HCT116 (cell line): ENCODE measurements at regions not wholly inside any gene's neighbourhood (a gene's known extent, or its start where the extent isn't known, plus 50 kb on each side); places are given as distances from the start of the nearest gene placed in this dataset.
"Not testable (repeated sequence)": the region's sequence is repeated elsewhere in the genome, so short reads cannot be mapped to it uniquely, and the experiment has no call there.

Source experiments
- ATAC-seq: fragments of 200-7000 bp; cut with Tn5 transposase; 2 replicates; pipeline ENCODE4 v1.9.1; 2020; ENCODE audit warnings: mild to moderate bottlenecking, moderate library complexity
- BruUV-seq: library from RNA; stranded (reverse); fragments of 400-500 nt; replicated peaks from 2 replicates; lab custom pipeline; 2021; lab: Mats Ljungman, UMichigan
- CTCF ChIA-PET: fragments of 300-600 bp; sonication (Branson Sonifier 250); formaldehyde crosslinking; loops from one replicate; lab custom pipeline; 2021; ENCODE audit warnings: antibody characterized with exemption; lab: Charles Lee
- POLR2A ChIA-PET: fragments of 300-600, 350-600 bp; sonication (Branson Sonifier 250); formaldehyde crosslinking; loops from one replicate; lab custom pipeline; 2021; ENCODE audit warnings: antibody characterized with exemption; lab: Charles Lee
- RAD21 ChIA-PET, 2 experiments: fragments of 300-600 bp; sonication (Branson Sonifier 250); formaldehyde crosslinking; loops; one replicate each; lab custom pipeline; 2023; ENCODE audit warnings: low total read pairs in 2 of 2; ENCODE audit not compliant: uncharacterized antibody in 2 of 2, unreplicated experiment in 2 of 2, low non-redundant PET in 1 of 2; lab: Charles Lee
- DNase-seq: peaks from one replicate; pipeline ENCODE4 v3.0.0-alpha.2; 2010; ENCODE audit warnings: low read depth, low spot score
- H2AFZ ChIP-seq: fragments of 200-600 bp; shearing (Covaris generic), sonication (generic); 2 replicates; pipeline ENCODE4 v1.6.1; 2017; ENCODE audit warnings: low read depth, mixed run types, mixed read lengths, antibody characterized with exemption, low read length; ENCODE audit not compliant: poor library complexity, severe bottlenecking
- H3K27ac ChIP-seq: 2 replicates; pipeline ENCODE4 v1.5.1; 2012; ENCODE audit warnings: low read depth, low read length
- H3K27me3 ChIP-seq: fragments of 200-600 bp; sonication (generic); 2 replicates; pipeline ENCODE4 v1.6.1; 2016; ENCODE audit warnings: mixed run types, low read length, mixed read lengths; ENCODE audit not compliant: insufficient read depth
- H3K36me3 ChIP-seq, 2 experiments: fragments of 200-500 bp in 1 of 2; fragments of 200-600 bp in 1 of 2; sonication (Bioruptor generic) in 1 of 2; sonication (generic) in 1 of 2; 2 replicates each; pipeline versions ENCODE4 v1.5.1 to v1.6.1; 2014 to 2016; ENCODE audit warnings: low read length in 2 of 2, inconsistent platforms in 1 of 2, mixed read lengths in 1 of 2, mixed run types in 1 of 2; ENCODE audit not compliant: insufficient read depth in 2 of 2, control insufficient read depth in 1 of 2
- H3K4me1 ChIP-seq, 2 experiments: fragments of 200-600 bp in 1 of 2; sonication (generic) in 1 of 2; 2 replicates each; pipeline versions ENCODE4 v1.5.1 to v1.6.1; 2012 to 2017; ENCODE audit warnings: low read length in 2 of 2, inconsistent platforms in 1 of 2, mild to moderate bottlenecking in 1 of 2, mixed read lengths in 1 of 2, mixed run types in 1 of 2, moderate library complexity in 1 of 2; ENCODE audit not compliant: insufficient read depth in 2 of 2, control insufficient read depth in 1 of 2
- H3K4me2 ChIP-seq: fragments of 200-600 bp; sonication (generic); 2 replicates; pipeline ENCODE4 v1.6.1; 2017; ENCODE audit warnings: mixed run types, low read length, mixed read lengths
- H3K4me3 ChIP-seq, 2 experiments: fragments of 200-600 bp in 1 of 2; sonication (generic) in 1 of 2; replicated peaks in 1 of 2; 2 replicates each; pipeline ENCODE4 v1.5.1; 2011 to 2016; ENCODE audit warnings: low read length in 2 of 2, control low read depth in 1 of 2, low read depth in 1 of 2, mild to moderate bottlenecking in 1 of 2, mixed read lengths in 1 of 2, mixed run types in 1 of 2
- H3K79me2 ChIP-seq: fragments of 200-600 bp; sonication (generic); 2 replicates; pipeline ENCODE4 v1.6.1; 2017; ENCODE audit warnings: mild to moderate bottlenecking, mixed run types, low read length, moderate library complexity, mixed read lengths; ENCODE audit not compliant: insufficient read depth
- H3K9ac ChIP-seq: fragments of 200-600 bp; sonication (generic); 2 replicates; pipeline ENCODE4 v1.6.1; 2016; ENCODE audit warnings: low read length, mixed read lengths
- H3K9me2 ChIP-seq: fragments of 200-600 bp; sonication (generic), shearing (Covaris generic); 2 replicates; pipeline ENCODE4 v1.6.1; 2017; ENCODE audit warnings: mixed run types, mild to moderate bottlenecking, moderate library complexity; ENCODE audit not compliant: insufficient read depth
- H3K9me3 ChIP-seq, 2 experiments: fragments of 200-500 bp in 1 of 2; fragments of 200-600 bp in 1 of 2; sonication (Bioruptor generic) in 1 of 2; sonication (generic) in 1 of 2; 2 replicates each; pipeline ENCODE4 v1.6.1; 2014 to 2017; ENCODE audit warnings: low read length in 2 of 2, mixed read lengths in 2 of 2, inconsistent platforms in 1 of 2, low read depth in 1 of 2, mild to moderate bottlenecking in 1 of 2, mixed run types in 1 of 2, moderate library complexity in 1 of 2; ENCODE audit not compliant: control insufficient read depth in 1 of 2, insufficient read depth in 1 of 2
- H4K20me1 ChIP-seq: fragments of 200-600 bp; sonication (generic), shearing (Covaris generic); 2 replicates; pipeline ENCODE4 v1.6.1; 2017; ENCODE audit warnings: mixed run types, mild to moderate bottlenecking, moderate library complexity; ENCODE audit not compliant: insufficient read depth
- CBX3 ChIP-seq: IDR thresholded peaks from 2 replicates; pipeline ENCODE4 v1.6.1; 2012; ENCODE audit warnings: low read depth
- CEBPB ChIP-seq: IDR thresholded peaks from 2 replicates; pipeline ENCODE4 v1.6.1; 2012; ENCODE audit warnings: low read depth
- ELF1 ChIP-seq: IDR thresholded peaks from 2 replicates; pipeline ENCODE4 v1.6.1; 2012; ENCODE audit warnings: low read depth, borderline replicate concordance
- EZH2 ChIP-seq: fragments of 200-600 bp; sonication (generic); IDR thresholded peaks from 2 replicates; pipeline ENCODE4 v1.6.1; 2017; ENCODE audit warnings: antibody characterized with exemption, mixed run types
- EZH2phosphoT487 ChIP-seq: fragments of 200-600 bp; IDR thresholded peaks from 2 replicates; pipeline ENCODE4 v1.6.1; 2018; ENCODE audit warnings: antibody characterized with exemption, borderline replicate concordance
- FOSL1 ChIP-seq: IDR thresholded peaks from 2 replicates; pipeline ENCODE4 v1.6.1; 2012; ENCODE audit warnings: low read depth
- JUND ChIP-seq: IDR thresholded peaks from 2 replicates; pipeline ENCODE4 v1.6.1; 2012
- POLR2A ChIP-seq: IDR thresholded peaks from 2 replicates; pipeline ENCODE4 v1.7.0; 2011; ENCODE audit warnings: borderline replicate concordance; ENCODE audit not compliant: insufficient read depth, insufficient read length; ENCODE audit errors: extremely low read depth
- POLR2AphosphoS5 ChIP-seq: IDR thresholded peaks from 2 replicates; pipeline ENCODE4 v1.6.1; 2011; ENCODE audit warnings: mild to moderate bottlenecking, low read depth, low read length, moderate library complexity
- RAD21 ChIP-seq: IDR thresholded peaks from 2 replicates; pipeline ENCODE4 v1.6.1; 2012; ENCODE audit warnings: low read depth, mild to moderate bottlenecking
- REST ChIP-seq: IDR thresholded peaks from 2 replicates; pipeline ENCODE4 v1.6.1; 2012; ENCODE audit warnings: low read depth
- SIN3A ChIP-seq: IDR thresholded peaks from 2 replicates; pipeline ENCODE4 v1.6.1; 2012; ENCODE audit warnings: low read depth
- SP1 ChIP-seq: IDR thresholded peaks from 2 replicates; pipeline ENCODE4 v1.6.1; 2012; ENCODE audit warnings: low read depth
- SRF ChIP-seq: IDR thresholded peaks from 2 replicates; pipeline ENCODE4 v1.6.1; 2012; ENCODE audit warnings: low read depth
- ZFX ChIP-seq: fragments of 450-650 bp; IDR thresholded peaks from 2 replicates; pipeline ENCODE4 v1.6.1; 2017
- intact Hi-C: fragments of 100-400 bp; cut with micrococcal nuclease; formaldehyde crosslinking; loops from 2 replicates; pipeline ENCODE4 v1.10.0; 2022
- TF ChIP-seq, protein P1 (sequence below): IDR thresholded peaks from 2 replicates; pipeline ENCODE4 v1.6.1; 2012
- TF ChIP-seq, protein P2 (sequence below), 3 experiments: fragments of 200-600 bp in 1 of 3; sonication (generic) in 1 of 3; IDR thresholded peaks in 2 of 3; conservative IDR thresholded peaks in 1 of 3; 2 replicates each; pipeline ENCODE4 v1.5.1; 2012 to 2017; ENCODE audit warnings: low read depth in 2 of 3, low read length in 2 of 3, antibody characterized with exemption in 1 of 3, borderline replicate concordance in 1 of 3, control low read depth in 1 of 3, mild to moderate bottlenecking in 1 of 3, mixed read lengths in 1 of 3, mixed run types in 1 of 3, moderate library complexity in 1 of 3; ENCODE audit not compliant: insufficient read depth in 1 of 3
- TF ChIP-seq, protein P3 (sequence below): IDR thresholded peaks from 2 replicates; pipeline ENCODE4 v1.6.1; 2012

- H3K27me3 ChIP-seq: no peaks in the 10 kb centered on the region
- no peak overlapping the region for H3K4me3 ChIP-seq
- POLR2A ChIA-PET: no interaction called here
- BruUV-seq: no TSS peak
- peaks cover under 1 to 5% of the 10 kb centered on the region in 2 experiments; a peak in 2 of 4 replicates for H3K9me3 ChIP-seq
- H4K20me1 ChIP-seq: no peaks in the 10 kb centered on the region
- CTCF ChIA-PET: no interaction called here
- H3K9ac ChIP-seq: no peak overlapping the region
- H3K79me2 ChIP-seq: no peaks in the 10 kb centered on the region
- no peak for ATAC-seq
- H3K9me2 ChIP-seq: no peaks in the 10 kb centered on the region
- TF ChIP-seq, protein P1, sequence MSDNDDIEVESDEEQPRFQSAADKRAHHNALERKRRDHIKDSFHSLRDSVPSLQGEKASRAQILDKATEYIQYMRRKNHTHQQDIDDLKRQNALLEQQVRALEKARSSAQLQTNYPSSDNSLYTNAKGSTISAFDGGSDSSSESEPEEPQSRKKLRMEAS: no peak
- TF ChIP-seq EZH2phosphoT487: no peak
- TF ChIP-seq ELF1: no peak
- TF ChIP-seq RAD21: no peak
- TF ChIP-seq SP1: no peak
- TF ChIP-seq FOSL1: no peak
- TF ChIP-seq, protein P2, sequence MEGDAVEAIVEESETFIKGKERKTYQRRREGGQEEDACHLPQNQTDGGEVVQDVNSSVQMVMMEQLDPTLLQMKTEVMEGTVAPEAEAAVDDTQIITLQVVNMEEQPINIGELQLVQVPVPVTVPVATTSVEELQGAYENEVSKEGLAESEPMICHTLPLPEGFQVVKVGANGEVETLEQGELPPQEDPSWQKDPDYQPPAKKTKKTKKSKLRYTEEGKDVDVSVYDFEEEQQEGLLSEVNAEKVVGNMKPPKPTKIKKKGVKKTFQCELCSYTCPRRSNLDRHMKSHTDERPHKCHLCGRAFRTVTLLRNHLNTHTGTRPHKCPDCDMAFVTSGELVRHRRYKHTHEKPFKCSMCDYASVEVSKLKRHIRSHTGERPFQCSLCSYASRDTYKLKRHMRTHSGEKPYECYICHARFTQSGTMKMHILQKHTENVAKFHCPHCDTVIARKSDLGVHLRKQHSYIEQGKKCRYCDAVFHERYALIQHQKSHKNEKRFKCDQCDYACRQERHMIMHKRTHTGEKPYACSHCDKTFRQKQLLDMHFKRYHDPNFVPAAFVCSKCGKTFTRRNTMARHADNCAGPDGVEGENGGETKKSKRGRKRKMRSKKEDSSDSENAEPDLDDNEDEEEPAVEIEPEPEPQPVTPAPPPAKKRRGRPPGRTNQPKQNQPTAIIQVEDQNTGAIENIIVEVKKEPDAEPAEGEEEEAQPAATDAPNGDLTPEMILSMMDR (IDR thresholded peaks at IDR 0.05 in 2 of 3, conservative IDR thresholded peaks at IDR 0.05 in 1 of 3; ENCODE audit: borderline replicate concordance in 1 of 3, insufficient read depth in 1 of 3, low read depth in 2 of 3, low read length in 2 of 3): no peak
- TF ChIP-seq POLR2AphosphoS5: no peak
- no peak for TF ChIP-seq JUND
- TF ChIP-seq SRF: no peak
- no peak for TF ChIP-seq POLR2A
- TF ChIP-seq EZH2: no peak
- no peak for TF ChIP-seq ZFX
- TF ChIP-seq, protein P3, sequence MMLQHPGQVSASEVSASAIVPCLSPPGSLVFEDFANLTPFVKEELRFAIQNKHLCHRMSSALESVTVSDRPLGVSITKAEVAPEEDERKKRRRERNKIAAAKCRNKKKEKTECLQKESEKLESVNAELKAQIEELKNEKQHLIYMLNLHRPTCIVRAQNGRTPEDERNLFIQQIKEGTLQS: no peak
- no peak for TF ChIP-seq CBX3
- TF ChIP-seq REST: no peak
- no peak for TF ChIP-seq CEBPB
- TF ChIP-seq SIN3A: no peak
- H2AFZ ChIP-seq: no peak overlapping the region
- intact Hi-C loops: no loop called here
- no peaks in the 10 kb centered on the region for H3K4me1 ChIP-seq
- RAD21 ChIA-PET: no interaction called here
- H3K4me2 ChIP-seq: no peak overlapping the region
- H3K36me3 ChIP-seq: no peaks in the 10 kb centered on the region
- H3K27ac ChIP-seq: no peak overlapping the region
- DNase-seq: no peak
Observed at GRCh38 chr11:42870480-42870879, 441.3 kb upstream of the API5 start.

- H3K27me3 ChIP-seq, CTCF ChIA-PET, H3K4me2 ChIP-seq, ATAC-seq, H2AFZ ChIP-seq, H3K9ac ChIP-seq, BruUV-seq, POLR2A ChIA-PET, H3K9me3 ChIP-seq, H3K4me3 ChIP-seq, intact Hi-C loops, H3K36me3 ChIP-seq, H3K79me2 ChIP-seq, RAD21 ChIA-PET, H3K27ac ChIP-seq, H4K20me1 ChIP-seq, H3K4me1 ChIP-seq, DNase-seq, H3K9me2 ChIP-seq: not testable (repeated sequence)
Observed at GRCh38 chr11:42873800-42874405, 437.9 kb upstream of the API5 start.
